PFSK-1 (cell line): ENCODE measurements at regions not wholly inside any gene's neighbourhood (a gene's known extent, or its start where the extent isn't known, plus 50 kb on each side); places are given as distances from the start of the nearest gene placed in this dataset.

Source experiments
- FOXP2 ChIP-seq: optimal IDR thresholded peaks from 2 replicates; pipeline ENCODE3; 2011; ENCODE audit warnings: borderline replicate concordance, control low read depth, inconsistent platforms; ENCODE audit not compliant: insufficient read depth; ENCODE audit errors: extremely low read length, extremely low read depth
- POLR2AphosphoS5 ChIP-seq: IDR thresholded peaks from 2 replicates; pipeline ENCODE4 v1.6.1; 2012; ENCODE audit warnings: low read depth, mild to moderate bottlenecking, control low read depth, low read length, moderate library complexity
- REST ChIP-seq, 2 experiments: IDR thresholded peaks; 2 replicates each; pipeline versions ENCODE4 v1.6.1 to v1.8.0; 2011 to 2012; ENCODE audit warnings: low read depth in 2 of 2, low read length in 2 of 2, control low read depth in 1 of 2, inconsistent platforms in 1 of 2, mild to moderate bottlenecking in 1 of 2, moderate library complexity in 1 of 2; ENCODE audit not compliant: insufficient read depth in 1 of 2
- SIN3A ChIP-seq: IDR thresholded peaks from 2 replicates; pipeline ENCODE4 v1.6.1; 2012; ENCODE audit warnings: mild to moderate bottlenecking, low read length, moderate library complexity, borderline replicate concordance; ENCODE audit not compliant: insufficient read depth
- TAF1 ChIP-seq: IDR thresholded peaks from 2 replicates; pipeline ENCODE4 v1.6.1; 2012; ENCODE audit warnings: low read length, control low read depth, borderline replicate concordance; ENCODE audit not compliant: insufficient read depth

- TF ChIP-seq SIN3A (no peak), POLR2AphosphoS5 (no peak), REST (IDR thresholded peaks at IDR 0.05; ENCODE audit: insufficient read depth in 1 of 2, low read depth in 2 of 2, low read length in 2 of 2) (no peak), TAF1 (no peak), FOXP2 (no peak)
These were observed 313.1 kb upstream of the TACR3 start for GRCh38 chr4:104032896-104033295.

- TF ChIP-seq REST (IDR thresholded peaks at IDR 0.05; ENCODE audit: insufficient read depth in 1 of 2, low read depth in 2 of 2, low read length in 2 of 2) (no peak), SIN3A (no peak), FOXP2 (no peak), TAF1 (no peak), POLR2AphosphoS5 (no peak)
These were observed 305.5 kb upstream of the TACR3 start for GRCh38 chr4:104025251-104025650.

- TF ChIP-seq FOXP2 (no peak), POLR2AphosphoS5 (no peak), SIN3A (no peak), TAF1 (no peak), REST (IDR thresholded peaks at IDR 0.05; ENCODE audit: insufficient read depth in 1 of 2, low read depth in 2 of 2, low read length in 2 of 2) (no peak)
These were observed 303.0 kb upstream of the TACR3 start for GRCh38 chr4:104022831-104023230.

GRCh38 chr4:104022226-104022625, 302.4 kb upstream of the TACR3 start:
- no peak for TF ChIP-seq SIN3A
- no peak for TF ChIP-seq POLR2AphosphoS5
- no peak for TF ChIP-seq FOXP2
- no peak for TF ChIP-seq TAF1
- no peak for TF ChIP-seq REST (IDR thresholded peaks at IDR 0.05; ENCODE audit: insufficient read depth in 1 of 2, low read depth in 2 of 2, low read length in 2 of 2)

- no peak for TF ChIP-seq SIN3A
- TF ChIP-seq FOXP2: no peak
- no peak for TF ChIP-seq REST (IDR thresholded peaks at IDR 0.05; ENCODE audit: insufficient read depth in 1 of 2, low read depth in 2 of 2, low read length in 2 of 2)
- no peak for TF ChIP-seq TAF1
- TF ChIP-seq POLR2AphosphoS5: no peak
These were observed 300.9 kb upstream of the TACR3 start for GRCh38 chr4:104020641-104021040.
